HG03064 (cell line): ENCODE measurements at regions not wholly inside any gene's neighbourhood (a gene's known extent, or its start where the extent isn't known, plus 50 kb on each side); places are given as distances from the start of the nearest gene placed in this dataset.

Source experiments
- ATAC-seq: cut with Tn5 transposase; IDR thresholded peaks from one replicate; pipeline ENCODE4 v1.9.1; 2021; ENCODE audit warnings: low read depth; ENCODE audit not compliant: unreplicated experiment

- no peak for ATAC-seq
Observed at GRCh38 chr11:129292771-129293170, 82.9 kb upstream of the BARX2 start.

- ATAC-seq = no peak
Observed at GRCh38 chr11:129292092-129292491, 83.6 kb upstream of the BARX2 start.

- no peak for ATAC-seq
Observed at GRCh38 chr11:129291546-129291945, 84.1 kb upstream of the BARX2 start.

DNA sequence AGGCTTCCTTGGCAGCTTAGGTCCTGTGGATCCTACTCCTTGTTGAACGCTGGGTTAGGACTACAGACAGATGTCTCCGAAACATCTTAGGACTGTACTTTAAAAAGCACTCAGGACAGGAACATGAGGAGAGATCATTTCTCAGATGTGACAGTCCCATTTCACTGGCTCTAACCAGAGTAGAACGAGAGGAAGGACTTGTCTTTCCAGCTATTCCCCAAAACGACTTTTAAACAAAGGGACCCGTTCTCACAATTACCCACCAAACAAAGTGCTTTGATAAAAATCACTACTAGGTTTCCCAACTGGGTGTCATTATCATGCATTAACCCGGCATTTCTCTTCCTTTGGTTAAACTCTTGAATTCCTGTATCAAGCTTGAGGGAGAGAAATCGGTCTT is 84.7 kb upstream of the BARX2 start:
- no peak for ATAC-seq

DNA sequence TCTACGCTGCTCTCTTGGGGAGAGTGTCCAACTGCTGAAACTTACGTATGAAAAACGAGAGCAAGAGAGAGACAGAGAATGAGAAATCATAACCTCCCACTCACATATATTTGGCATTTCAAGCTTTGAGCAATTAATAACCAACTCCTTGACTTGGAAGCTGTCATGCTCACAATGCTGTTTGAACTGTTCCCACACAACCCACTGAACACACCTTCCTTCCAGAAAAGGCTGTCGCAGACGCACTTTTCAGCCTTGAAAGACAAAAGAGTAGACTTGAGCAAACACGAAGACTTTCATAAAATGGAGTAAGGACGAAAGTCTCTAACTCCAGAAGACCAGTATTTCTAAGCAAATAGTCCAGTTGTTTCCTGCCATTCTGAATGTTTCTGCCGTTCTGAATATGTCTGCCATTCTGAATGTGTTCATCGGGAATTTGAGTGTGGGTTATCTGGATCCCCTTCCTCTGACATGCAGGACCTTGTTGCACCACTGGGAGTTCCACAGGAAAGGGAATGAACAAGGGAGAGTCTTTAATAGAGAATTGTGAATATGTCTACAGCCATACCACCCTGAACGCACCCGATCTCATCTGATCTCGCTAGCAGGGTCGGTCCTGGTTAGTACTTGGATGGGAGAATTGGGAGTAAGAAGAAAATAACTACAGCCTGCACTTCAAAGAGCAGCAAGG is 86.2 kb upstream of the BARX2 start:
- no peak for ATAC-seq

GRCh38 chr11:129287920-129288319 is 87.7 kb upstream of the BARX2 start:
- ATAC-seq = no peak

GRCh38 chr11:129286813-129287212 is 88.8 kb upstream of the BARX2 start:
- no peak for ATAC-seq

- no peak for ATAC-seq
Observed at GRCh38 chr11:129285402-129285786, 90.3 kb upstream of the BARX2 start.

DNA sequence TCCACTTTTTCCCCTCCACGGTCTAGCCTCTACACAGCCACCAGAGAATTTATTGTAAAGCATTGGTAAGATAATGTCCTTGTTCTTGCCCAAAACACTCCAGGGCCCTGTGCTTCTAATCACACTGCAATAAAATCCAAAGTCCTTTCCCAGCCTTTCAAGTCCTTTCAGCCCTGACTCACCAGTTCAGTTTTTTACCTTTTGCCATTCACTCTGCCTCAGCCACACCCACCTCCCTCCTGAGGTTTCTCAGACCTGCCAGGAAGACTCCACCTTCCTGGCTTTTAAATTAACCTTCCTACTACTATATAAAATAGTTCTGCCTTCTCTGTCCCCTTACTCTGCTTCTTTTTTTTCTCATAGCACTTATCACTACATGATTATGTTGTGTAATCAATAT is 91.0 kb upstream of the ARHGAP32 start:
- ATAC-seq = no peak

DNA sequence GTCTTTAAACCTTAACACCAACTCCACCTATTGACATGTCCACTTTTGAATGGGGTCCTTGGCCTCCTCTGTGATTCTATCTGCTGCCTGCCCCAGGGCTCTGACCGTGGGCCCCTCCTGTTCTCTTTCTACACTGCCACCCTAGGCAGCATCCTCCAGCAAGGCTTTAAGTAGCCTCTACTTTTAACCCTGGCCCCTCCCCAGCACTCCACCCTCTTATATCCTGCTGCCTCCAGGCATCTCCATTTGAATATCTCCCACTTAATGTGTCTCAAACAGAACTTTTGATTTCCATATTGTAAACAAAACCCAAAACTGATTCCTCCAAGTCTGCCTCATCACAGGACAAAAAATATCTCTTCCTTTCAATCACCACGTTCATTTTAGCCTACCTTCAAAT is 90.5 kb upstream of the ARHGAP32 start:
- ATAC-seq = no peak

DNA sequence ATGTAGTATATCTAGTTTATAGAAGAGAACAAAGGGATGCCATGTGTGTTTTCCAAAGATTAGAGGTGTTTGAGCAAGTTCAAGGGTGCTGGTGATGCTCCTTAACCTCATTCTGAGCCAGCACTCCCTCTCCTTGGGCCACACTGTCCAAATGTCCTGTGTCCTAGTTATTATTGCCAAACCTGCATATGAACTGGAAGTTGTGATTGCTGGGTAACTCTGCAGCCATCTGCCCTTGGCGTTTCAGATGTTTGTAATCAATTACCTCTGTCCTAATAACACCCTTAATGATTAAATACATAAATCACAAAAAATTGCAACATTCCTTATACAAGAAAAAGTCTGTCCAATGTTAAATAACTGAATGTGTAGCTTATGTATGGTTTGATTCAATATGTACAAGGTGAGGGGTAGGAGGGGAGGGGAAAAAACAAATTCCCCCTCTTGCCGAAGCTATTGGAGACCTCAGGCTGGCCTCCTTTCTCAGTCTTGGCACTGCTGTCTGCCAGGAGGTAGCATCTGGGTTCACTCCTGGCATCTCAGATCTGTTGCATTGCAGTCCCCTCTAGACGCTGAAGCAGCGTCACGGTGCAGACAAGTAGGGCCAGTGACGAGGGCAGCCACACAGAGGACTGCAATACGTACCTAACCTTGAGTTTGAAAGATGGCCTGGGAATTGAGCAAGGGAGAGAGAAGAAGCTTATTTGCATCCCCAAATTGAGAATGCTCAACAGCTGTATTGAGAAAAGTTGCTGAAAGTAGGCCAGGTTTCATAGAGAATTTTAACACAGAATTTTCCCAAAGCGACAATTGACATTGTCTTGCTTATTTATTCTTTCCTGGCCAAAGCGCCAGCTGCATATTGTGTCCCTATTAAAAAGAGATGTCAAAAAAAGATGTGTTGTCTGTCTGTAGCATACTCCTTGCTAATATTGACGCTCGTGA is 89.6 kb upstream of the ARHGAP32 start:
- no peak for ATAC-seq

DNA sequence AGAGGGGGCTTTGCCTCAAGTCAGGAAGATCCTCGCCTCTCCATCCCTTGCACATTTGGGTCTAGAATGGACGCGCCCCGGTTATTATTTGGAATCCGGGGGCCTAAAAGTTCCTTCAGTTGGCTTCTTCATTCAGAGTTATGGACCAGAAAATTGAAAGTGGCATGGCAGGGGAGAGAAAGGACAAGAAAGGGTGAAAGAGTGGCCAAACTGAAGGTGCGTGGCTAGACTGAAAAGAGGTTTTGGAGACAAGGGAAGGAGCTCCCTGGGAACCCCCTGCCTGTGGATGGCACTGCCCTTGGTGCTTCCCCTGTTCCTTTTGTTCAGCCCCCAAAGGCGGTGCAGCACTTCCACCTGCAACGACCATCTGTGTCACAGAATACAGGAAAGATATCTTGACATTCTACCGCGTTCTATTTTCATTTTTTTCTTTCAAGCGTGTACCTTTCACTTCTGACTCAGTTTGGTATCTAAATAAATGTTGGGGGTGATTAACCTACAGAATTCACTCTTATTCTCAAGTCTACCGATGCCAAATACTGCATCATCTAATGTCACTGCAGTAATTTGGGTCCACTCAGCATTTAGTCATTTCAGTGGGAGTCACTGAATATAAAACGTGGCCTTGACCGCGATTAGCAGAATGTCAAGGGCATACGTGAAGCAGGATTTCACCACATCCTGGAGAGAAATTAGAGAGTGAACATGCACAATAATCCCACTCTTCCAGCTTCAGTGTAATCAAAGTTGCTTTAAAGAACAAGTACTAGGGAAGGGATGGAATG is 88.1 kb upstream of the ARHGAP32 start:
- no peak for ATAC-seq

DNA sequence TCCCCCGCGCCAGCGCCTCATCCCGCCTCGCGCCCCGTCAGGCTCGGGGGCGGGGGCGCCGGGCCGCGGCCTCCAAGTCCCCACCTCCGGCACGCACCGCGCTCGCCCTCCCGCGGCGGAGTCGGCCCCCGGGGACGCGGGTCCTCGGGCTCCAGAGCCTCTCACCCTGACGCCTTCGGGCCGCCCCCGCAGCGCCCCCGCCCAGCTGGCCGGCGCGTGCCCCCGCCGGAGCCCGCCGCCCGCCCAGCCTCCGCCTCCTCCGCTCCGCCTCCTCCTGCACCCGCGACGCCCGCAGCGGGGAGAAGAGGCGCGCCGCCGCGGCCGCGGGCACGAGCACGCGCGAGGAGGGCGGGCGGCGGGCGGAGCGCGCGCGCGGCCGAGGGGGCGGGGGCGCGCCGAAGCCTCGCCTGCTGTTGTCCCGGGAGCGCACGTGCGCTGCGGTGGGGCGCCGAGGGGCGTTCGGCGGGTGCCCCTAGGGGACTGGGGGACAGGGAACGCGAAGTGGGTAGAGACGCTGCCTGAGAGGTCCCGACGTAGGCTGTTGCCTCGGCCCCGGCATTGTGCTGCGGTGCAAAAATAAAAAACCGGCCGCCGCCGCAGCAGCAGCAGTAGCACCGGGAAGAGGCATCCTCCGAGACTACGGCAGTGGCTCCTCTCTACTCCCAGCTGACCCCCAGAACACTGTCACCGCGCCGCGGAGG is 87.4 kb upstream of the ARHGAP32 start:
- ATAC-seq = peak; percentile 52

DNA sequence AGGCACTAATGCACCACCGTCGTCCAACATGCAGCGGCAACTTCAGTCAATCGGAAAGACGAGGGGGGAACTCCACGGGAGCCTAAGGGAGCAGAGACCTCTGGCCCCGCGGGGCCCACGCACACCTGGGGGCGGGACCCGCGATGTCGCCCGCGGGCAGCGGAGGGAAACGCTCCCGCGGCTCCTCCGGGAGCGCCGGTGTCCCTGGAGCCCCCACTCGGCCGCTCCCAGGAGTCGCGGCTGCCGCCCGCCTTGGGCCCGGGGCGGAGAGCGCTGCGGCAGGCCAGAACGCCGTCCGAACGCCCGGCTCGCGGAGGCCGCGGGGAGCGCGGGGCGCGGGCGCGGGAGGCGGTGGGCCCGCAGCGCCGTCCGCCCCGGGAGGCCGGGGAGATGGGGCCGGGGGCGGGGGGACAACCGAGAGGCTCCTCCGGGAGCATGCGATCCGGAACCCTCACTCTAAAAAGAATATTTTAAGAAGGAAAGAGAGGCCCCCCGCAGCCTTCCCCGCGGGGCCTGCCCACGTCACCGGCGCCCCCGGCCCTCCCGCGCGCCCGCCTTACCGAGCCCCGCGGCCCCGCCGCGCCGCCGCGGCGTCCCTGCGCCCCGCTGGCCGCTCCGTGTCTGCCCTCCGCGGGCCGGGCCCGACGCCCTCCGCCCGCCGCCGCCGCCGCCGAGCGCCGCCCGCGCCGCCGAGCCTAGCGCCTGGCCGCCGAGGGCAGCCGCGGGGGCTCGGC is 86.6 kb upstream of the ARHGAP32 start:
- peak; percentile 23 for ATAC-seq

DNA sequence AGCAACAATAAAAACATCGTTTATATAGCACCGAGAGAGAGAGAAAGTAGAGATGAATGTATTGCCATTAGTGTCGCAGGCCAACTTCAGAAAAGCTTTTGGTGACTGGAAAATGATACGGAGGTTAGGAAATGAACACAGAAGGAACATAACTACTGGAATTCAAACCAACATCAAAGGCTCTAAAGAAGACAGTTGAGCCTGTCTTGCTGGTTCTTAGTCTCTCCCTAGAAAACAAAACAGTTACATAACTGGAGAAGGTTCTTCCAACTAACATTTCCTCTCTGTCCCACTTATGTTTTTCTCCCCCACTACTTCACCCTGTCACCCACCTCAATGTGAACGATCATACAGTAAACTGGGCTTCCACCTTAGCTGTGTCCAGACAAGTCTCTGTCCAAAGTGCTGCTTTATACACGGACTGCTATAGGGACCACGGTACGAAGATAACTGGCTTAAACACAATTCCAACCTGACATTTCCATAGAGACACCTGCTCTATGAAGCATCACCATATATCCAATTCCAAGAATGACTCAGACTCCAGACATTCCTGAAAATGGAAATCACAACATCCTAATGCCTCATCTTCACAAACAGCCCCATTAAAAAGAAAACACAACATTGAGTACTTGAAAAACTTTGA is 85.2 kb upstream of the ARHGAP32 start:
- ATAC-seq = no peak

DNA sequence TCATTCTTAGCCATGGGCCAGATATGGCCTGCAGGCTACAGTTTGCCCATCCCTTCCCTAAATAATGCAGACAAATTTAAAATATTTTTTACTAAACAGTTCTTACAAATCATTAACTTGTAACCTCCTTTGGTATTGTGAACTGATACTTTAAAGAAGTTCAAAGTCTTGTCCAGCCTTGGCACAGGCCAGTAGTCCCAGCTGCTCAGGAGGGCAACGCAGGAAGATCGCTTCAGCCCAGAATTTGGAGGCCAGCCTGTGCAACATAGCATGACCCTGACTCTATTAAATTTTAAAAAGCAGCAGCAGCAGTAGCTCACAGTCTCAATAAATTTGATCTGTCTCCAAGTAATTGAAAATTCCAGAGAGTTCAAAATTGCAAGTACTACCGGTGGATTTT is 83.7 kb upstream of the ARHGAP32 start:
- no peak for ATAC-seq

GRCh38 chr11:129273944-129274711 is 82.0 kb upstream of the ARHGAP32 start:
- no peak for ATAC-seq

DNA sequence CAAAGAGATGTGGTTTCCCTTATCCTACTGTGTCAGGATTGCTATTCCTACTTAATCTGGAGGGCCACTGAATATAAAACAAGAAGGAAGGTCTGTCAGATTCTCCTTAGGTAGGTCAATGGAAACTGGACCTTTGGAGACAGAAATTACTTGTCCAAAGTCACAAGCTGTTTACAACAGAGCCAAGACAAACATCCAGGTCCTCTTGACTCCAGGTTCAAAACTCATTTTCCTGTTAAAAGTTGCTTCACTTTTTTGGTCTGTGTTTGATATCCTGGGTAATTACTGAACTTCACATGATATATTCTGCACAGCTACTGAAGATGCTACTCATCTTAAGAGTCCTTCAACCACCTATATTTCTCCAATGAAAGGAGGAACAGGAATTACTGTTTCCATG is 81.2 kb upstream of the ARHGAP32 start:
- ATAC-seq = no peak

- ATAC-seq = no peak
Observed at GRCh38 chr11:129271030-129271429, 78.9 kb upstream of the ARHGAP32 start.
